PC-3 (cell line): ENCODE measurements at regions not wholly inside any gene's neighbourhood (a gene's known extent, or its start where the extent isn't known, plus 50 kb on each side); places are given as distances from the start of the nearest gene placed in this dataset.

Source experiments
- CTCF ChIP-seq: fragments of 300-600 bp; sonication (generic); conservative IDR thresholded peaks from 2 replicates; pipeline ENCODE4 v1.5.1; 2017; ENCODE audit warnings: antibody characterized with exemption, low read depth, mild to moderate bottlenecking, low read length
- EZH2 ChIP-seq: fragments of 300-600 bp; sonication (generic); IDR thresholded peaks from one replicate; pipeline ENCODE4 v1.6.1; 2017; ENCODE audit warnings: antibody characterized with exemption, mild to moderate bottlenecking, low read length; ENCODE audit not compliant: unreplicated experiment

DNA sequence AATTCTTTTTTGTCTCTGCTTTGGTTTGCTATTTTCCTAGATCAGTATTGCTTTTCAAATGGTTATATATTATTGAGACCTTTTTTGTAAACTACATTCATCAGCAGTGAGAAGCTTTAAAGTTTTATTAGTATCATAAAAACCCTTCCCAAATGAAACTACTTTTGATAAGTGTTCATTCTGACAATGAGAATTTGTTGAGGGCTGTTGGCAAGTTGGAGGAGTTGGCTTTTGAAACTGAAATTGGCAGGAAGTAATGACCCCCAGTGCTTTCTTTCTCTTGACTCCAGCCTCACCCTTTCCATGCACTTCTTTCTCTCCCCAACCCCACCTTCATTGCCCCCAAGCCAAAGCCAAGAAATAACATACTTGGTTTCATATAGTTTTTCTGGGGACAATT, 113.8 kb downstream of the ZIC5 start:
- TF ChIP-seq CTCF (no peak), EZH2 (no peak)
